Activated T-cell treated with anti-CD3 and anti-CD28 coated beads, Interleukin-2, amount 50 U/mL, for 72 hours (primary cell): ENCODE measurements at regions not wholly inside any gene's neighbourhood (a gene's known extent, or its start where the extent isn't known, plus 50 kb on each side); places are given as distances from the start of the nearest gene placed in this dataset.

Experiments
- ATAC-seq, 2 donors: fragments of 150-1000 bp; cut with Tn5 transposase; replicated peaks in 1 of 2; 2 replicates each; pipeline ENCODE4 v1.10.0; 2021; ENCODE audit warnings: moderate library complexity in 2 of 2, mild to moderate bottlenecking in 1 of 2
- DNase-seq, 2 donors: peaks; one replicate each; pipeline ENCODE4 v3.0.0; 2021 to 2022; ENCODE audit warnings: mixed read lengths in 1 of 2
- H3K27ac Mint-ChIP-seq: one replicate; pipeline ENCODE4 v1.8.0; 2022; ENCODE audit warnings: mild to moderate bottlenecking, moderate library complexity, mixed read lengths
- H3K27me3 Mint-ChIP-seq: one replicate; pipeline ENCODE4 v1.8.0; 2022; ENCODE audit warnings: low read depth, mixed read lengths
- H3K36me3 Mint-ChIP-seq, 2 donors: one replicate each; pipeline ENCODE4 v1.8.0; 2022; ENCODE audit warnings: mixed read lengths in 2 of 2, mild to moderate bottlenecking in 1 of 2; ENCODE audit not compliant: insufficient read depth in 2 of 2
- H3K4me1 Mint-ChIP-seq: one replicate; pipeline ENCODE4 v1.8.0; 2022; ENCODE audit warnings: low read depth, mixed read lengths
- H3K4me3 Mint-ChIP-seq, 2 donors: one replicate each; pipeline ENCODE4 v1.8.0; 2022; ENCODE audit warnings: mild to moderate bottlenecking in 2 of 2, mixed read lengths in 2 of 2, moderate library complexity in 2 of 2
- H3K9me3 Mint-ChIP-seq, 2 donors: one replicate each; pipeline ENCODE4 v1.8.0; 2022; ENCODE audit warnings: mixed read lengths in 2 of 2

GRCh38 chr2:38160516-38160915 is 84.6 kb upstream of the CYP1B1 start:
- Mint-ChIP-seq H3K36me3 (no peaks in the 10 kb centered on the region), H3K4me3 (no peak overlapping the region)

GRCh38 chr2:38159597-38159996 is 83.6 kb upstream of the CYP1B1 start:
- H3K4me1 Mint-ChIP-seq: no peaks in the 10 kb centered on the region
- H3K36me3 Mint-ChIP-seq: no peaks in the 10 kb centered on the region
- ATAC-seq: no peak
- H3K4me3 Mint-ChIP-seq: no peak overlapping the region
- DNase-seq: no peak
- H3K27me3 Mint-ChIP-seq: peaks cover 35% of the 10 kb centered on the region
- no peak overlapping the region for H3K27ac Mint-ChIP-seq
- H3K9me3 Mint-ChIP-seq: no peaks in the 10 kb centered on the region

More at GRCh38 chr2:38160516-38160915, 84.6 kb upstream of the CYP1B1 start:
- Mint-ChIP-seq H3K9me3 (no peaks in the 10 kb centered on the region), H3K4me1 (no peaks in the 10 kb centered on the region), H3K27ac (no peak overlapping the region), H3K27me3 (peaks cover 43% of the 10 kb centered on the region)
- ATAC-seq (no peak), DNase-seq (no peak)

GRCh38 chr2:38159191-38159590 is 83.2 kb upstream of the CYP1B1 start:
- no peaks in the 10 kb centered on the region for H3K36me3 Mint-ChIP-seq
- no peaks in the 10 kb centered on the region for H3K9me3 Mint-ChIP-seq
- DNase-seq (no peak), ATAC-seq (no peak)
- peaks cover 36% of the 10 kb centered on the region for H3K27me3 Mint-ChIP-seq
- no peak overlapping the region for H3K4me3 Mint-ChIP-seq
- no peak overlapping the region for H3K27ac Mint-ChIP-seq
- H3K4me1 Mint-ChIP-seq: no peaks in the 10 kb centered on the region

GRCh38 chr2:38158378-38159118 is 82.6 kb upstream of the CYP1B1 start:
- H3K36me3 Mint-ChIP-seq: no peaks in the 10 kb centered on the region
- H3K9me3 Mint-ChIP-seq: no peaks in the 10 kb centered on the region
- no peaks in the 10 kb centered on the region for H3K4me1 Mint-ChIP-seq
- H3K27ac Mint-ChIP-seq: no peak overlapping the region
- ATAC-seq: no peak
- DNase-seq: no peak
- no peak overlapping the region for H3K4me3 Mint-ChIP-seq
- peaks cover 43% of the 10 kb centered on the region for H3K27me3 Mint-ChIP-seq

GRCh38 chr2:38156436-38156835 is 80.5 kb upstream of the CYP1B1 start:
- ATAC-seq (no peak), DNase-seq (no peak)
- Mint-ChIP-seq H3K4me3 (no peak overlapping the region), H3K36me3 (no peaks in the 10 kb centered on the region), H3K4me1 (no peaks in the 10 kb centered on the region), H3K27ac (no peak overlapping the region), H3K27me3 (peaks cover 37% of the 10 kb centered on the region), H3K9me3 (no peaks in the 10 kb centered on the region)

GRCh38 chr2:38155015-38155414 is 79.1 kb upstream of the CYP1B1 start:
- no peaks in the 10 kb centered on the region for H3K4me1 Mint-ChIP-seq
- H3K27ac Mint-ChIP-seq: no peak overlapping the region
- H3K27me3 Mint-ChIP-seq: peaks cover 29% of the 10 kb centered on the region

GRCh38 chr2:38154395-38154794 is 78.4 kb upstream of the CYP1B1 start:
- no peak overlapping the region for H3K27ac Mint-ChIP-seq
- no peaks in the 10 kb centered on the region for H3K36me3 Mint-ChIP-seq
- DNase-seq: no peak
- ATAC-seq: no peak
- peaks cover 29% of the 10 kb centered on the region for H3K27me3 Mint-ChIP-seq
- no peaks in the 10 kb centered on the region for H3K9me3 Mint-ChIP-seq
- no peak overlapping the region for H3K4me3 Mint-ChIP-seq
- H3K4me1 Mint-ChIP-seq: no peaks in the 10 kb centered on the region

More at GRCh38 chr2:38155015-38155414, 79.1 kb upstream of the CYP1B1 start:
- ATAC-seq (no peak), DNase-seq (no peak)
- no peak overlapping the region for H3K4me3 Mint-ChIP-seq
- no peaks in the 10 kb centered on the region for H3K36me3 Mint-ChIP-seq
- H3K9me3 Mint-ChIP-seq: no peaks in the 10 kb centered on the region

- Mint-ChIP-seq H3K4me1 (no peaks in the 10 kb centered on the region), H3K36me3 (no peaks in the 10 kb centered on the region), H3K27me3 (peaks cover 29% of the 10 kb centered on the region), H3K9me3 (no peaks in the 10 kb centered on the region), H3K27ac (no peak overlapping the region), H3K4me3 (no peak overlapping the region)
- DNase-seq: no peak
- no peak for ATAC-seq
These were observed 77.7 kb upstream of the CYP1B1 start for GRCh38 chr2:38153476-38154135.

- Mint-ChIP-seq H3K27me3 (peaks cover 22% of the 10 kb centered on the region), H3K4me3 (no peak overlapping the region)
These were observed 77.0 kb upstream of the CYP1B1 start for GRCh38 chr2:38152913-38153312.

GRCh38 chr2:38152035-38152434 is 76.1 kb upstream of the CYP1B1 start:
- Mint-ChIP-seq H3K4me3 (no peak overlapping the region), H3K27ac (no peak overlapping the region), H3K9me3 (peaks cover 0 to 2% of the 10 kb centered on the region in 2 donors), H3K27me3 (peaks cover 16% of the 10 kb centered on the region), H3K4me1 (no peaks in the 10 kb centered on the region), H3K36me3 (no peaks in the 10 kb centered on the region)
- ATAC-seq (no peak), DNase-seq (no peak)

More at GRCh38 chr2:38152913-38153312, 77.0 kb upstream of the CYP1B1 start:
- Mint-ChIP-seq H3K27ac (no peak overlapping the region), H3K36me3 (no peaks in the 10 kb centered on the region), H3K4me1 (no peaks in the 10 kb centered on the region), H3K9me3 (no peaks in the 10 kb centered on the region)
- DNase-seq: no peak
- no peak for ATAC-seq

GRCh38 chr2:38149531-38149930 is 73.6 kb upstream of the CYP1B1 start:
- no peak overlapping the region for H3K4me3 Mint-ChIP-seq
- H3K27me3 Mint-ChIP-seq: peaks cover 12% of the 10 kb centered on the region
- H3K27ac Mint-ChIP-seq: no peak overlapping the region
- ATAC-seq (no peak), DNase-seq (no peak)
- H3K9me3 Mint-ChIP-seq: peaks cover 0 to 2% of the 10 kb centered on the region in 2 donors
- H3K36me3 Mint-ChIP-seq: no peaks in the 10 kb centered on the region
- no peaks in the 10 kb centered on the region for H3K4me1 Mint-ChIP-seq

GRCh38 chr2:38148501-38148900 is 72.5 kb upstream of the CYP1B1 start:
- H3K27ac Mint-ChIP-seq: no peak overlapping the region

GRCh38 chr2:38147333-38148121 is 71.6 kb upstream of the CYP1B1 start:
- no peak for ATAC-seq
- DNase-seq: no peak
- Mint-ChIP-seq H3K4me3 (peak overlapping the region; percentile 31 to 57), H3K36me3 (no peaks in the 10 kb centered on the region), H3K9me3 (peaks cover 0 to 2% of the 10 kb centered on the region in 2 donors), H3K27ac (no peak overlapping the region), H3K27me3 (peaks cover 4% of the 10 kb centered on the region), H3K4me1 (no peaks in the 10 kb centered on the region)

More at GRCh38 chr2:38148501-38148900, 72.5 kb upstream of the CYP1B1 start:
- peaks cover 4% of the 10 kb centered on the region for H3K27me3 Mint-ChIP-seq
- no peak overlapping the region for H3K4me3 Mint-ChIP-seq
- peaks cover 0 to 2% of the 10 kb centered on the region in 2 donors for H3K9me3 Mint-ChIP-seq
- H3K36me3 Mint-ChIP-seq: no peaks in the 10 kb centered on the region
- no peaks in the 10 kb centered on the region for H3K4me1 Mint-ChIP-seq
- ATAC-seq (no peak), DNase-seq (no peak)
